ENCODE measurements at regions not wholly inside any gene's neighbourhood (a gene's known extent, or its start where the extent isn't known, plus 50 kb on each side); places are given as distances from the start of the nearest gene placed in this dataset.
"Not testable (repeated sequence)": the region's sequence is repeated elsewhere in the genome, so short reads cannot be mapped to it uniquely, and the experiment has no call there.

DNA sequence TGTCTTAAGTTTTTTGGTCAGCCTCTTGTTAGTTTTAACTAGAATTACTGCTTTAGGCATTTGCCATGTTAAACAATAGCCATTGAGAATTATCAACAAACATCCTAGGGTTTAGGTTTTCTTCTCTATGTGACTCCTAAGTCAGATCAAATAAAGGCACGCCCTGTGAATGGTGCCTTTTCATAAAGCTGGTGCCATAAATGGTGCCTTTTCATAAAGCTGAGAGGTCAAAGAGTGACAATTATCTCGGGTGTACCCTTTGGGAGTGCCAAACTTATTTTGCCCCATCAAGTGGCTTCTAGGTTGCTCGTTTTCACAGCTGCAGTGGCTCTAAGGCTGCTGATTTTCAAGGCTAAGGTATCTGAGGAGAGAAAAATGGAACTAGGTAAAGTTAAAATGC, 391.6 kb downstream of the DMRTA1 start:
- DNase-seq (ENCODE audit: low read depth), result no peak

DNA sequence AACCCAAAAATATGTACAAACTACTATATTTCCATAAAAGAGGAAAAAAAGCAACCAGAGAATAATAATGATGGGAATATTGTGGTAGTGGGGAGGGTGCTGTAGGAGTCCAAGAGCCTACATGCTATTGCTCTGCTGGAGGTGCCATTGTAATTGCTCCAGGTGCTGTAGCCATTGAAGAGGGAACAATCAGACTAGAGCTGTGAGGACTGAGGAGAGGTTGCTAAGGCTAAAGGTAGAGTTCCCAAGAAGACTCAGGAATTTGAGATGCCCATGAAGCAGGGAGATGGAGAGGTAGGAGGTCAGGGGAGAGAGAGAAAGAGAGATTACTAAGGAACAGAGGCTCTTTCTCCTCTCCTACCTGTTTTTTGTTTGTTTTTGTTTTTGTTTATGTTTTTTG, 394.0 kb downstream of the DMRTA1 start:
- DNase-seq (ENCODE audit: low read depth), result no peak

DNA sequence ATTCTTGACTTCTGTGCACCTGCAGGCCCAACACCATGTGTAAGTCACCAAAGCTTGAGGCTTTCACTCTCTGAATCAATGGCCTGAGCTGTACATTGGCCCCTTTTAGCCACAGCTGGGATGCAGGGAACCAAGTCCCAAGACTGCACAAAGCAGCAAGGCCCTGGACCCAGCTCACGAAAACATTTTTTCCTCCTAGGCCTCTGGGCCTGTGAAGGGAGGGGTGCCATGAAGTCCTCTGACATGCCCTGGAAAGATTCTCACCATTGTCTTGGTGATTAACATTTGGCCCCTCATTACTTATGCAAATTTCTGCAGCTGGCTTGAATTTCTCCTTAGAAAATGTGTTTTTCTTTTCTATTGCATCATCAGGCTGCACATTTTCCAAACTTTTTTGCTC, 398.6 kb downstream of the DMRTA1 start:
- DNase-seq (ENCODE audit: low read depth), result not testable (repeated sequence)

DNA sequence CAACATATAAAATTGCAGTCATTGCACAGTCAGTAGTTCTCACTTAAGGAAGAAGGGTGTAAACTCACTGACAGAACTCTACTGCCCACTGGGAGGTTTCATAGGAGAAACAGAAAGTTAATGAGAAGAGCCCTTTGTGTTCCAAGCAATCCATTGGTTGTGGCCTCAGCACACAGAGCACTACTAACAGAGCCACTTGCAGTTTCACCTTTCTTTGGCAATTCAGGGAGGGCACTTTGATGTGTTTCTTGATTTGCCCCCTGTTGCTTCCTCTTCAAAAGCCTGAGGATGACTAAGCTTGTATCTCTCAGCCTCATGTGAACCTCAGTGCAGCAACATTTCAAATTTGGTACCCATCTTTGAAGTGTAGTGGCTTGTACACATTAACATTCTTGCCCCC, 409.4 kb downstream of the DMRTA1 start:
- no peak for DNase-seq (ENCODE audit: low read depth)

DNA sequence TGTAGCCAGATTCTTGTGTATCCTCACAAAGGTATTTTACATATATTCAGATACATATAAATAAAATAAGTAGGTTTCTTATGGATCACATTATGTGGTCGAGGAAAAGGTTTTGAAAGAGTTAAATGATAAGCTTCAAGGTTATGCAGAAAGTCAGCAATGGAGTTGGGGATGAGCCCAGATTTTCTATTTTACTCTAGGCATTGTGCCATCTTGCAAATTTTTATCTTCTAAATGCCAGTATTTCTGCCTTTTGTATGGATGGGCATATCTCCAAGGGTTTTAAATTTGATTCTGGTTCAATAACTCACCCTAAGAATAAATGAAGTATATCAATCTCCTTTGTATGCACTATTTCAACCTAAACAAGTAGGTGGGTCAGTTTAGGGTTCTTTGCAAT, 410.7 kb downstream of the DMRTA1 start:
- DNase-seq (ENCODE audit: low read depth), result no peak

DNA sequence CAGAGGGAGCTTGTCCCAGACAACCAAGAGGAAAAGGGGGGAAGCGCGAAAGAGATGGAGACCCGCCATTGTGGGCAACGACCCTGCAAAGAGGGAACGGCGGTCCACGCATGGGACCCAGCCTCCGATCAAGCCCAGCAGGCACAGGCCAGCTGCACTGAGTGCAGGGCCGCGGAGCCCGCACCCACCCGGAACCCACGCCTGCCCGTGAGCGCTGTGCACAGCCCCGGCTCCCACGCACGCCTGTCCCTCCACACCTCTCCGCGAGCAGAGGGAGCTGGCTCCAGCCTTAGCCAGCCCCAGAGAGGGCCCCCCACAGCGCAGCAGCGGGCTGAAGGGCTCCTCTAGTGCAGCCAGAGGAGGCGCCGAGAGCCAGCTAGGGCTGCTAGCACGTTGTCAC, 416.5 kb downstream of the DMRTA1 start:
- DNase-seq (ENCODE audit: low read depth), result no peak

DNA sequence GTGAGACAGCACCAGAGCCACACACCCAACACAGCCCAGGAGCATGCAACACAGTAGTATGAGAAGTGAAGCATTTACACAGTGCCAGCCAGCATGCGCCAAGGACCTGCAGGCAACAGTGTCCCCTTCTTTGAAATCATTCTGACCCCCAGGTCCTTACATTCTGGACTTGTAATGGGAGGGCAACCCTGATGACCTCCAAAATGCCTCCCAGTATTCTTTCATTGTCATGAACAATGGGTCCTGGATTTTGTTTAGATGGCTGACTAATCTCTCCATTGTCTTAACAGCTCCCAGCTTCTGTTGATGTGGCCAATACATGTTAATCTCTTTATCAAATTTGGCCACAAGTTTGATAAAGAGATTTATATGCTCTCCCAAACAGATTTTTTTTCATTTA, 417.1 kb downstream of the DMRTA1 start:
- DNase-seq (ENCODE audit: low read depth), result no peak

DNA sequence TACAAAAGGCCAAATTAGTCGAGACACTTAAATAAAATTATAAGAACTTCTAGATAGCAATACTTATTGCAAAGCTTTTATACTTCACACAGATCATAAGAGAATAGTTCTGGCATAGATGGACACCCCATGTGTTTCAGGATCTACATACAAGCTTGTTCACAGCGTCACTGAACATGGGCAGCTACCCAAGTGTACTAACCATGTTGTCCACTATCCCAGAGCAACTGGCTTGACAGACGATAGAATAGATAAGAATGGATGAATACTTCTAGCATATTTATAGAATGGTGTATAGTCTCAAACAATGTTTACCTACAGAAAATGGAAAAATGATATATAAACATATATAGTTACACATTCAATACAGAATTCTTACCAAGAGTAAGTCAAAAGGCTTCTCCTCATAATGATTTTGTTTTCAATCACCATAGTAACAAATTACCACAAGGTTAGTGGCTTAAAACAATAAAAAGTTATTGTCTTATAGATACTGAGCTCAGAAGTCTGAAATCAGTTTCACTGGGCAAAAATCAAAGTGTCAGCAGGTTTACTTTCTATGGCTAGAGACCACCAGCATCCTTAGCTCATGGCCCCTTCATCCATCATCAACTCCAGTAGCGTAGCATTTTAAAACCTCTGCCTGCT, 446.7 kb downstream of the DMRTA1 start:
- DNase-seq (ENCODE audit: low read depth), result no peak

DNA sequence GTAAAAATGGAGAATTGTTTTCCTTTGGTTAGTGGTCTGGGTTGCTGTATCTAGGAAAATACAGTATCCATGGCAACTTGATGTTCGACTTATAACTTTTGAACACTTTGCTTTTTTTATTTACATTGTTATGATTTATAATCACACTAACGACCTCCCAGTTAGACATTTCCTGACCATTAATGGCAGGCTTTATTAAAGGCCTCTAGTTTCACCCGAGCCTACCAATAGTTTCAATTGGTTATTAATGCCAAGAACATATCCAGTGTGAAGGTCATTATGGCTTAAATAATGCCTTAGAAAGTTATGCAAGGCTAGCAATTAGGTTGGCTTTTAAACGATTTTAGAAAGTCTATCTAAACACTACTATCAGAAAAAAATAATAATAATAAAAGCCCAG, 452.0 kb downstream of the DMRTA1 start:
- DNase-seq (ENCODE audit: low read depth), result no peak

DNA sequence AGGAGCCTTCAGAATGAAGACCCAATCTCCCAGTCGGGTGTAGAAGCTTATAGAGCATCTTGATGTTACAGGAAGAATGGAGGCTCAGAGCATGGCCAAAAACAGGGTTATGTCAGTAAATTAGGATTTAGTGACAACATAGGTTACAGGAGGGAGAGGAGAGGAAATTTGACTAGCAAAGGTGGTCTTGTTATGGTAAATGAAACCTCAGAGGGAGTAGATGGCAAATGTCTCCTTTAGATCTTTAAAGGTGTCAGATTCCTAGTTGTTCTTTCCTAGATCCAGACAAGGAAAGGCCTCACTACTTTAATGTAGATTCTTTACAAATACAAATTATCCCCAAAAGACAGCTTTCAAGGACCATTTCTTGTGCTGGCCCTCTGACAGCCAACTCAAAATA, 465.0 kb downstream of the DMRTA1 start:
- no peak for DNase-seq (ENCODE audit: low read depth)

DNA sequence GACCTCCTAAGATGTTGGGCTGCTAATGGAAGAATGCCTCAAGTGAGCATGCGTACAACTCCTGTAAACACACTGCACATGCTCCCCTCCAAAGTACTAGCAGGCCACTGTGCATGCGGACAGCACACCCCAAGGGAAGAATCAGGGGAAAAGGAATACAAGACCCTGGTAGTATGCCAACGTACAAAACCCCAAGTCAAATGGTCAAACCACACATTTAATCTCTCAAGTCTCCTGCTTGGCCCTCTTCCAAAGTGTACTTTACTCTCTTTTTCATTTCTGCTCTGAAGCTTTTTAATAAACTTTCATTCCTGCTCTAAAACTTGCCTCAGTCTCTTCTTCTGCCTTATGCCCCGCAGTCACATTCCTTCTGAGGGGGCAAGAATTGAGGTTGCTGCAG, 466.4 kb downstream of the DMRTA1 start:
- no peak for DNase-seq (ENCODE audit: low read depth)

DNA sequence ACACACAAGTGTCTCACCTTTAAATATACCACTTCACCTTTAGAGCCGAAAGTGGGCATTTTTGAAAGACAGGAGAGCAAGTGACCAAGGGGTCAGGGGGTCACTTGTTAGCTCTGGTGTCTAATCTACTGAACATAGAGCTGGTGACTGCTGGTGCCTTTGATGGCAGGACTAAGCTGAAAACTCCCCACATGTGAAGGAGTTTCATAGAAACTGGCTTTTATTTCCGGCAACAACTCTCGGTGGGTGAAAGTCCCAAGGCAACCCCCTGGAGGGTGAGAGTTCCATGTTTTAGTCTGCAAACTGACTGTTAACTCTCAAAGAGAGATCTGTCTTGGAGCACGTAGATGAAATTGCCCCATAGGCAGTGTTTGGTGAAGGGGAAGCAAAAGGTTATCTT, 466.9 kb downstream of the DMRTA1 start:
- DNase-seq (ENCODE audit: low read depth), result no peak

DNA sequence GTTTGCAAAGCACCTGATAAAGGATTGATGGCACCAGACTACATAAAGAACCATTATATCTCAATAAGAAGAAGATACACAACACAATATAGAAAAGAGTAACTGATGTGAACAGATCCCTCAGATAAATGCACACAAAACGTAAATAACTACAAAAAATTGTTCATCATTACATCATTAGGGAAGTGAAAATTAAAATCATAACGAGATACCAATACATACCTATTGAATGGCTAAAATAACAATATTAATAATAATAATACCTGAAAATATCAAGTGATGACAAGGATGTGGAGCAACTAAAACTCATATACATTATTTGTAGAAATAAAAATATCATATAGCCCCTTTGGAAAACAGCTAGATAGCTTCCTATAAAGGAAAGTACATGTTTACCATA, 469.5 kb downstream of the DMRTA1 start:
- no peak for DNase-seq (ENCODE audit: low read depth)

DNA sequence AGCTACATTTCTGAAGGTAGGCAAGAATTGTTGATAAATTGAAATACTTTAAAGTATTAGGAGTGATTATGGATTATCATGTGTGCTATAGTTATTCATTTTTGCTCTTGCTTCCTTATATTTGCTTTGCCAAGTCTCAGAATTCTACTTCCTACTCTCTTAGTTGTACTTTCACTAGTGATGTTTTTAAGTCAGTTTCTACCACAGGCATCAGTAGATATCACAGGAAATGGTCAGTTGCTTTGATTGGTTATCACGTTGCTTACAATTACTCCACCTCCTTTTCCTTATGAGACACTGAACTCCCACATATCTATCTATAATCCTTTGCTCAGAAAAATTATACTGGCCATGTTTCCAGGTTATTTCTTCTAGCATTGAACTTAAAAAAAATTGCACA, 472.8 kb downstream of the DMRTA1 start:
- no peak for DNase-seq (ENCODE audit: low read depth)

DNA sequence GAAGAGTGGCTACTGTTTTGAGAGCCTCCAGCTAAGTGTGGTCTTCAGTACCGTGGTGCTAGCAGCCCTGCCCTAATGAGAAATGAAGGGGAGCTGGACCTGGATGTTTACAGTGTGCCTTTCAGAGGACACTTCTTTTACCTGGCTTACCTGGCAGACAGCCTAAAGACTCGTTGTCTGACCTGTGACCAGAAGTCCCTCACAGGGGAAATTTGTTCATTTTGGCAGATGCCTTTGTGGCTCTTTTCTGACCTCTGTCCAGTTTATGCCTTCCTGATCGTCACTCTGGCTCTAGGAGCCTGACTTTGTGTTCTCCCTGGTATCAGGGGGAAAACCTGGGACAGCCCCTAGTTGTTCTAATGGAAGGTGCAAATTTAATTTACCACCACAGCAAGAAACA, 475.1 kb downstream of the DMRTA1 start:
- DNase-seq (ENCODE audit: low read depth), result no peak

DNA sequence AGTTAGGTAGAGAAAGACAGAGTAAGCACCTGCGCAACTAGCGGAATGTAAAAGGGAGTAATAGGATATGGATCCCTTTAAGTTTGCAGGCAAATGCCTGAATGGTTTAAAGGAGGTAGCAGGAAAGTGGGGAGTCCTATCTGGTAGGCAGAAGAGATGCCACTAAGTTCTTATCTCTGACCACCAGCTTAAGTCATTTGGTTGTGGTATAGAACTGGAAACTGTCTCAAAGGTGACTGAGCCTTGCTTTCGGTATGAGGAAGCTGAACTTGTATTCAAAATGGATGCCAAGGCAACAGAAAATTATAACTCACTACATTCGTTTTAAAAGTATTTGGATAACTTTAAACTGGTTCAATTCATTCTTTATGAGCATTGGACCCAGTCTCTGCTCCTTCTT, 475.6 kb downstream of the DMRTA1 start:
- DNase-seq (ENCODE audit: low read depth), result no peak

DNA sequence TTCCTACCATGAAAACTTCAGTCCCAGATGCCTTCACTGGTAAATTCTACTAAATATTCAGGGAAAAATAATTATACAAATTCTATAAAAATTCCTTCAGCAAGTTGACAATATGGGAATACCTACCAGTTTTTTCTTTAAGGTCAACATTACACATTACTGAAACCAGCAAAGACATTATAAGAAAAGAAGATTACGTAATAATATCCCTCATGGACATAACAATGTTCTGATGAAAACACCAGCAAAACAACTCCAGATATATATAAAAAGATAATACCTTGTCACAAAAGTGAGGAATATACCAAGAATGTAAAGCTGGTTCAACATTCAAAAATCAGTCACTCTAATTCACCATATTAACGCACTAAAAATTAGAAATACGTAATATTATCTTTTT, 507.9 kb downstream of the DMRTA1 start:
- DNase-seq (ENCODE audit: low read depth), result no peak

DNA sequence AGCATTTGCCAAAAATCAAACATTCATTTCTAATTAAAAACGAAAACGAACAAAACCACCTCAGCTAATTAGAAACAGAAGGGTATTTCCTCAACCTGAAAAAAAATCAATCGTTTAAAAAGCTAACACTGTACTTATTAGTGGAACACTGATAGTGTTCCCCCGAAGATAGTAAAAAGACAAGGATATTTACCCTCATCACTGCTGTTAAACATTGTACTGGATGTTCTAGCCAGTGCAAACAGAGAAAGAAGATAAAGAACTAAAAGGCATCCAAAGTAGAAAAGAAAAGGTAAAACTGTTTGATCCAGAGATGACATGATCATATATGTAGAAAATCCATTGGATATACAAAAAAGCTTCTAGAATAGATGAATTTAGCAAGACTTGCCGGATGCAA, 508.3 kb downstream of the DMRTA1 start:
- no peak for DNase-seq (ENCODE audit: low read depth)

DNA sequence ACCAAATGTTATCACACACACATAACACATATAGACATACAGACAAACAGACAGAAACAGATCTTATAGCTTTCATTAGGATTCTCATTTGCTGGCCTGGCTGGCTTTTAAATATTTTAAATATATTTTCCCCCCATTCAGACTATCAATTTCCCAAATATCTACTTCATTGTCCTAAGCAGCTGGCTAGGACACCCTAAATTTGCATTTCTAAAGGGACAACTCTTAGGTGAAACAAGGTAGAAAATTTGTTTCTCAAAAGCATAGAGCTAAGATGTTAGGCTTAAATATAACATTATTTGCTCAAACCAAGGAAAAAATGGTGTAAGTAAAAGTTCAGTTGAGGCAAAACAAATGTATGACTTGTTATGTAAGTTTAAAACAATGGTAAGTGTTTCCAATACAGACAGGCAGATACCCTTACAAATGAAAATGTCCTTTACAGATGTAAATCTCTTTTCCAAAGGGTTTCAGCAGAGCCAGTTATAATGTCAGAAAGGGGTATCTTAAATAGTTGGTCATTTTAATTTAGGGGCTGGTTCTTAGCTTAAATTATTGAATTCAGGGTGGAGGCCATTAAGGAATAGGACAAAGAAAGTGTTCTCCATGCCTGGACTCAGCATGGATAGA, 522.8 kb downstream of the DMRTA1 start:
- DNase-seq (ENCODE audit: low read depth), result no peak

DNA sequence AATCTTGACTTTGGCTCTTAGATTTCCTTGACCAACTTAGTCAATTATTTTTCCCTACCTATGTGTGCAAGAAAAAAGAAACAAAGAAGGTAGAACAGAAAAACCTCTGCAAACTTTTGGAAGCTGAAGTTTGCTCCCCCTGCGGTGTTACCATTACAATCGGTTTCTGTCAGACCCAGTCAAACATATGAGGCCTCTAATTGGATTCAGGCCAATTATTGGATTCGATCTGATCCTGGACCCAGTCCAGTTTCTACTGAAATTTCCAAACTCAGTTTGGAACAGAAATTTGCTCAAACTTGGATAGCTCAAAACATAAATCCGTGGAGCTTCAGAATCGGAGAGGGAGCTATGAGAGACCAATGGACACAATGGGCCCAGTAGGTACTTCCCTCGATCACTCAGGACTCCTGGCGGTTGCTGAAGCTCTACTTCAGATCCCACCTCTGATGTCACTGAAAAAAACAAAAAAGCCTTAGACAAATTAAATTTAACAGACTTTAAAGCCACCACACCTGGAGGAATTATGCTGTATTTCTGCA, 523.9 kb downstream of the DMRTA1 start:
- no peak for DNase-seq (ENCODE audit: low read depth)

DNA sequence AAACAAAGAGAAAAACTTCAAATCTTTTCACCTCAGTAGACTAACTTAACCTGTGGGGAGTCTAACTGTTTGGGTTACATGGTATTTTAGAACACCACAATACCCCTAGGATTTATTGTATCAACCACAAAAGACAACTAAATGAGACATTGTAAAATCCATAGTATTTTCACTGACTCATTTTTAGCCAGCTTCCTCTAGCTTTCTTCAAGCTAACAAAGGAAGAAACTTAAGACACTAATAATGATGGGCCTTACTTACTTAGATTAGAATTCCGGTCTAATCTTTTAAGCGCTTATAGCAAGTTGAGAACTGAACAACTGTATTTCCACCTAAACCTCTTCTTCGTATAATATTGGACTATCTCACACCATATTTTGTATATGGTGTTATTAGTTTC, 529.3 kb downstream of the DMRTA1 start:
- DNase-seq (ENCODE audit: low read depth), result peak; percentile 44

DNA sequence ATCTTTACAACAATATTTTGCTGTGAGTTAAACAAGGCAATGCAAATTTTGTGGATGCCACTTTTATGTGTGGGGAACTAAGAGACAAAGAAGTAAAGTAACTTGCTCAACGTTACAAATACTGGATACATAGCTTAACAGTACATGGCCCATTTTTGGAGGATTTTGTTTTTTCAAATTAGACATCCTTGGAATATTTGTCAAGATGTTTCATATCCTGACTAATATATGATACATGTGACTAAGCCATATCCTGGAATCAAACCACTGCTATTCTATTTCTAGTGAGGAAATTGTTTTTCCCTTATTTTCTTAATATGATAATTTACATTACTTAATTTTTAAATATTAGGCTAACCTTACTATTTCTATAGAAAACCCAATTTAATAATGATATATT, 529.8 kb downstream of the DMRTA1 start:
- DNase-seq (ENCODE audit: low read depth), result peak; percentile 59

DNA sequence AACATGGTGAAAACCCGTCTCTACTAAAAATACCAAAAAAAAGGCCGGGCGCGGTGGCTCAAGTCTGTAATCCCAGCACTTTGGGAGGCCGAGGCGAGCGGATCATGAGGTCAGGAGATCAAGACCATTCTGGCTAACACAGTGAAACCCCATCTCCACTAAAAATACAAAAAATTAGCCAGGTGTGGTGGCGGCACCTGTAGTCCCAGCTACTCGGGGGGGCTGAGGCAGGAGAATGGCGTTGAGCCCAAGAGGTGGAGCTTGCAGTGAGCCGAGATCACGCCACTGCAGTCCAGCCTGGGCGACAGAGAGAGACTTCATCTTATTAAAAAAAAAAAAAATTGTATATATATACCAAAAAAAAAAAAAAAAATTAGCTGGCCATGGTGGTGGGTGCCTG, 533.8 kb downstream of the DMRTA1 start:
- DNase-seq (ENCODE audit: low read depth), result not testable (repeated sequence)

DNA sequence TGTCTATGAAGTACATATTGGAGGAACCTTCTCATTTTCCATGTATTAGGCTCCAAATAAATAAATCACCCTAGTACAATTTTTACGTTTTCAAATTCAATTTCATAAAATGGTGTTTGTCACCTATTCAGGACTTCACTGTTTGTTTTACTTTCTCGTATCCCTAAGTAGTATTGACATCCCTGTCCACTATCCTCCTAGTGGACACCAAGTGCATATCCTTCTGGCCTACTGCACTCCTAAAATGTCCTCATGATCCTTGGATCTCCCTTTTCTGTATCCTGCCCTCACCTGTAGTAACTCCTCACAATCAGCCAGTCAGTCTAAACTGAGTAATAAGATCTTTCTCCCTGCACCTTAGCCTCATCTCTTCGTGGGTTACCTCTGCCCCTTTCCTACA, 539.9 kb downstream of the DMRTA1 start:
- peak; percentile 3 for DNase-seq (ENCODE audit: low read depth)
